Transverse colon (tissue), 4 donors: ENCODE measurements at regions not wholly inside any gene's neighbourhood (a gene's known extent, or its start where the extent isn't known, plus 50 kb on each side); places are given as distances from the start of the nearest gene placed in this dataset.

Source experiments
- POLR2A ChIP-seq: fragments of 450-650 bp; IDR thresholded peaks from one replicate; pipeline ENCODE4 v1.6.1; 2016; ENCODE audit warnings: antibody characterized with exemption, mild to moderate bottlenecking, moderate library complexity
- POLR2AphosphoS5 ChIP-seq, 3 donors: sonication (generic); formaldehyde crosslinking; IDR thresholded peaks; one replicate each; pipeline ENCODE4 v1.6.1; 2016; ENCODE audit warnings: antibody characterized with exemption in 3 of 3
- TF ChIP-seq, protein P1 (sequence below), 5 experiments: fragments of 200-600 bp in 3 of 5; fragments of 450-650 bp in 2 of 5; sonication (generic) in 3 of 5; IDR thresholded peaks; 1 replicate in 2 of 5; 2 replicates in 3 of 5; pipeline ENCODE4 v1.5.1; 2016 to 2017; ENCODE audit warnings: antibody characterized with exemption in 5 of 5, inconsistent platforms in 3 of 5, mild to moderate bottlenecking in 2 of 5, moderate library complexity in 1 of 5

DNA sequence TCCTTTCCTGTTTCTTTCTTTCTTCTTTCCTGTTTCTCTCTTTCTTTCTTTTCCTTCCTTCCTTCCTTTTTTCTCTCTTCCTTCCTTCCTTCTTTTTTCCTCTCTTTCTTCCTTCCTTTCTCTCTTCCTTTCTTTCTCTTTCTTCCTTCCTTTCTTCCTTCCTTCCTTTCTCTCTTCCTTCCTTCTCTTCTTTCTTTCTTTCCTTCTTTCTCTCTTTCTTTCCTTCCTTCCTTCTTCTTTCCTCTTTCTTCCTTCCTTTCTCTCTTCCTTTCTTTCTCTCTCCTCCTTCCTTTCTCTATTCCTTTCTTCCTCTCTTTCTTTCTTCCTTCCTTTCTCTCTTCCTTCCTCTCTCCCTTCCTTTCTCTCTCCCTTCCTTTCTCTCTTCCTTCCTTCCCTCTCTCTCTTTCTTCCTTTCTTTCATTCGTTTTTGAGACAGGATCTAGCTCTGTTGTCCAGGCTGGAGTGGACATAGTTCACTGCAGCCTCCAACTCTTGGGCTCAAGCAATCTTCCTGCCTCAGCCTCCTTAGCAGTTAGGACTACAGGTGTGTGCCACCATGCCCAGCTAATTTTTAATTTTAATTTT lies 170.8 kb upstream of the GMDS start:
- TF ChIP-seq, protein P1, sequence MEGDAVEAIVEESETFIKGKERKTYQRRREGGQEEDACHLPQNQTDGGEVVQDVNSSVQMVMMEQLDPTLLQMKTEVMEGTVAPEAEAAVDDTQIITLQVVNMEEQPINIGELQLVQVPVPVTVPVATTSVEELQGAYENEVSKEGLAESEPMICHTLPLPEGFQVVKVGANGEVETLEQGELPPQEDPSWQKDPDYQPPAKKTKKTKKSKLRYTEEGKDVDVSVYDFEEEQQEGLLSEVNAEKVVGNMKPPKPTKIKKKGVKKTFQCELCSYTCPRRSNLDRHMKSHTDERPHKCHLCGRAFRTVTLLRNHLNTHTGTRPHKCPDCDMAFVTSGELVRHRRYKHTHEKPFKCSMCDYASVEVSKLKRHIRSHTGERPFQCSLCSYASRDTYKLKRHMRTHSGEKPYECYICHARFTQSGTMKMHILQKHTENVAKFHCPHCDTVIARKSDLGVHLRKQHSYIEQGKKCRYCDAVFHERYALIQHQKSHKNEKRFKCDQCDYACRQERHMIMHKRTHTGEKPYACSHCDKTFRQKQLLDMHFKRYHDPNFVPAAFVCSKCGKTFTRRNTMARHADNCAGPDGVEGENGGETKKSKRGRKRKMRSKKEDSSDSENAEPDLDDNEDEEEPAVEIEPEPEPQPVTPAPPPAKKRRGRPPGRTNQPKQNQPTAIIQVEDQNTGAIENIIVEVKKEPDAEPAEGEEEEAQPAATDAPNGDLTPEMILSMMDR (IDR thresholded peaks at IDR 0.05) = no peak
- TF ChIP-seq POLR2A (no peak), POLR2AphosphoS5 (IDR thresholded peaks at IDR 0.05) (no peak)
